ENCODE measurements at regions not wholly inside any gene's neighbourhood (a gene's known extent, or its start where the extent isn't known, plus 50 kb on each side); places are given as distances from the start of the nearest gene placed in this dataset.
"Not testable (repeated sequence)": the region's sequence is repeated elsewhere in the genome, so short reads cannot be mapped to it uniquely, and the experiment has no call there.

DNA sequence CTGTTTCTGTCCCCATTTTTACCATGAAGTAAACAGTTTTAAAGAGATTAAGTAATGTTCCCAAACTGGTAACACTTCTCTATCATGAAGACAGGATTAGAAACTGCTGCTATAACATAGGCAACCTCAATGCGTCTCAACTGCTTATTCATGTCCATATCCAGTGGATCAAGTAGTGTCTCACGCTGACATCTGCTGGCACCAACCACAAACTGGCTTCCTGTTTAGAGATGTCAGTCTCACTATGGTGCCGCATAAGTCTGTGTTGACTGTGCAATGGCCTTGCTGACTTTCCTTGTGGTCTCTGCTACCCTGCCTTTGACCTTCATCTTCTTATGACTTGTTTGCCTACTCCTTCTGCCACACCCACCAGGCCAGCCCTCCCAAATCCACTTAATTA is 369.6 kb upstream of the DPP6 start:
- Histone ChIP-seq H3K9me3 (peaks cover 0 to 6% (median 0%) of the 10 kb centered on the region in 11 donors), H3K27me3 (no peaks in the 10 kb centered on the region), H3K4me3 (no peak overlapping the region), H3K36me3 (no peaks in the 10 kb centered on the region), H3K27ac (no peak overlapping the region), H3K4me1 (no peaks in the 10 kb centered on the region)
- no peak for TF ChIP-seq CTCF (IDR thresholded peaks at IDR 0.05)
- DNase-seq (no peak), ATAC-seq (no peak)
- WGBS, 2 donors: 63 to 66% methylated on average over 3 of the region's 3 CpGs
- intact Hi-C loops (cut with DNase I): no loop called here

DNA sequence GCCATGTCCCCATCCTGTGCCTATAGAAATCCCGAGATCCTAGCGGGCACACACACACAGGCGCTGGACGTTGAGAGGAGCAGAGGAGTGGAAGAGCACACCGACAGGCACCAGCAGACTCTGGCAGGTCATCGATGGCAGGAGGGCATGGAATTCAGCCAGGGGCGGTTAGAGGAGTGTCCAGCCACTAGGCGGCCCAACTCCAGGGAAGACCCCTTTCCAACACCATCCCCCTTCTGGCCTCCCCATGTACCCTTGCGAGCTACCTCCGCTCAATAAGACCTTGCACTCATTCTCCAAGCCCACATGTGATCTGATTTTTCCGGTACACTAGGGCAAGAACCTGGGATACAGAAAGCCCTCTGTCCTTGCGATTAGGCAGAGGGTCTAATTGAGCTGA is 356.0 kb upstream of the DPP6 start:
- ATAC-seq: no peak
- TF ChIP-seq CTCF (IDR thresholded peaks at IDR 0.05): no peak
- no peak for DNase-seq
- H3K27ac ChIP-seq: no peak overlapping the region
- intact Hi-C loops (cut with DNase I): no loop called here
- no peaks in the 10 kb centered on the region for H3K27me3 ChIP-seq
- no peaks in the 10 kb centered on the region for H3K36me3 ChIP-seq
- peaks cover 0 to 23% (median 0%) of the 10 kb centered on the region in 11 donors for H3K9me3 ChIP-seq
- no peak overlapping the region for H3K4me3 ChIP-seq
- H3K4me1 ChIP-seq: no peaks in the 10 kb centered on the region
- WGBS, 2 donors: 87% methylated on average over 12 of the region's 12 CpGs

DNA sequence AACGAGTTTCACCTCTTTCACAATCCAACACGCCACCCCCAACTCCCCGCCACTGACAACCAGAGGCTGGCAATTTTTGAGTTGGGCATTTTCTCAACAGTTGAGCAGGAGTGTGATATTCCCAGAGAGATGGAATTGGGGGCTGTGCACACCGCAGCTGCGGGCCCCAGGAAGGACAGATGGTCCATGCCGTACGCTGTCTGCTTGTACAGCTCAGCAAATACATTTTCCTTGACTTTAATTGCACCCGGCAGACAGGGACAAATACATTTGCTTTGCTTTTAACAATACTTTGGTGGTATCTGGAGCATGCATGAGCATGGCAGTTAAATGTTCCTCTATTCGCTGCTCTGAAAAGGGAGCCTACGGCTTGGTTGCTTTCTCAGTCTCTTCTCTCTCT is 354.2 kb upstream of the DPP6 start:
- no peaks in the 10 kb centered on the region for H3K36me3 ChIP-seq
- H3K27me3 ChIP-seq: no peaks in the 10 kb centered on the region
- no peak for TF ChIP-seq CTCF (IDR thresholded peaks at IDR 0.05)
- 84% methylated on average over 10 of the region's 10 CpGs for WGBS, 2 donors
- H3K27ac ChIP-seq: no peak overlapping the region
- ATAC-seq (no peak), DNase-seq (no peak)
- intact Hi-C loops (cut with DNase I): no loop called here
- H3K9me3 ChIP-seq: peaks cover 0 to 23% (median 0%) of the 10 kb centered on the region in 11 donors
- H3K4me1 ChIP-seq: no peaks in the 10 kb centered on the region
- H3K4me3 ChIP-seq: no peak overlapping the region

- H3K9me3 ChIP-seq: peaks cover 0 to 21% (median 0%) of the 10 kb centered on the region in 11 donors
- H3K27me3 ChIP-seq: no peaks in the 10 kb centered on the region
- H3K36me3 ChIP-seq: no peaks in the 10 kb centered on the region
- H3K4me3 ChIP-seq: no peak overlapping the region
- H3K4me1 ChIP-seq: no peaks in the 10 kb centered on the region
- H3K27ac ChIP-seq: no peak overlapping the region
- intact Hi-C loops (cut with DNase I): no loop called here
- ATAC-seq (no peak), DNase-seq (no peak)
- TF ChIP-seq CTCF (IDR thresholded peaks at IDR 0.05): no peak
Measured at GRCh38 chr7:153701678-153702077, 350.5 kb upstream of the DPP6 start.

- DNase-seq; H3K36me3 ChIP-seq; H3K4me1 ChIP-seq; H3K9me3 ChIP-seq; H3K27me3 ChIP-seq; ATAC-seq; H3K27ac ChIP-seq; intact Hi-C loops (cut with DNase I); H3K4me3 ChIP-seq: not testable (repeated sequence)
- 6 to 65% methylated on average over 1 to 2 of the region's 2 CpGs for WGBS, 2 donors
Measured at GRCh38 chr7:153723892-153724291, 328.3 kb upstream of the DPP6 start.

DNA sequence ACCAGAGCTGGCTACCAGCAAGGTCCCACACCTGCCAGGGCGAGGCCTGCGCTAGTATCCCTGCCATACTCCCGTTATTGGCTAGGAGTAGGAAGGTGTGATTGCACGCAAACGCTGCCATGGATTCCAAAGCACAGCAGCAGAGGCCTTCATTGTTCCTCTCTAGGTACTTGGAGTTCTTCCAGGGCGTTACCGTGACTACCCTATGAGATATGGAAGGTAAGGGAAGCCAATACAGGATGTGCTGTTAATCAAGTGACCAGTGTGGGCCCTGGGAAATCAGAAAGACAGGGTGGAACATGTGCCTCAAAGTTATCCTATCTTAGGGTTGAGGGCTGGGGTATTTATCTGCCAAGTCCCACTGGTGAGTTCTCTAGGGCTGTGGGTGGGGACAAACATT is 320.7 kb upstream of the DPP6 start:
- H3K4me1 ChIP-seq; intact Hi-C loops (cut with DNase I); H3K27me3 ChIP-seq; H3K27ac ChIP-seq; DNase-seq; ATAC-seq; H3K36me3 ChIP-seq; H3K4me3 ChIP-seq: not testable (repeated sequence)
- peaks cover 0 to 15% (median 0%) of the 10 kb centered on the region in 11 donors for H3K9me3 ChIP-seq
- WGBS, 2 donors: 69 to 85% methylated on average over 5 to 7 of the region's 7 CpGs

DNA sequence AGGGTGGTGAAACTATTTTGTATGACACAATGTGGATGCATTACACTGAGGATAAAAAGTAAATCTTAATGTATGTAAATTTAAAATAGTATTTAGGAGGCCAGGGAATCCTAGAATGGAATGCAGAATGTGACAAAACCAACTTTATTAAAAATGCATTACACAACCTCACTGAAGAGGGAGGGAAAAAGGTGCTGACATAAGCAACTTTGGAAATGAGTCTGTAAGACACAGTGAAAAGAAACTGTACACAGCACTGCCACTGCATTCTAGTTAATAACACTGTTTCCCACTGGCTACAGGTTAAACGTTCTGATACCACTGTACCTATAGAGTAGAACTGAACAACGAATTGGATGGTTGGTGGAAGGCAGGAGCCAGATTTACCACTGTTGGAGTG is 308.8 kb upstream of the DPP6 start:
- H3K36me3 ChIP-seq; H3K4me3 ChIP-seq; intact Hi-C loops (cut with DNase I); H3K9me3 ChIP-seq; H3K4me1 ChIP-seq; H3K27me3 ChIP-seq; ATAC-seq; DNase-seq; H3K27ac ChIP-seq: not testable (repeated sequence)
- WGBS, 2 donors: 55 to 62% methylated on average over 2 of the region's 2 CpGs

GRCh38 chr7:153747969-153748368 is 304.2 kb upstream of the DPP6 start:
- H3K4me1 ChIP-seq; H3K36me3 ChIP-seq; H3K4me3 ChIP-seq; intact Hi-C loops (cut with DNase I); H3K9me3 ChIP-seq; DNase-seq; H3K27ac ChIP-seq; H3K27me3 ChIP-seq: not testable (repeated sequence)
- ATAC-seq: peak in 1 of 8 donors; percentile 56
- WGBS, 2 donors: 2 to 6% methylated on average over 20 to 21 of the region's 21 CpGs

Measured in heart right ventricle (tissue), 16 donors.